SKM-1 treated with dmso at 0.1 percent for 144 hours (cell line): ENCODE measurements at regions not wholly inside any gene's neighbourhood (a gene's known extent, or its start where the extent isn't known, plus 50 kb on each side); places are given as distances from the start of the nearest gene placed in this dataset.
"Not testable (repeated sequence)": the region's sequence is repeated elsewhere in the genome, so short reads cannot be mapped to it uniquely, and the experiment has no call there.

Experiments used
- DNase-seq: peaks from one replicate; lab custom pipeline; 2025; ENCODE audit not compliant: unreplicated experiment; lab: John Stamatoyannopoulos, UW

DNA sequence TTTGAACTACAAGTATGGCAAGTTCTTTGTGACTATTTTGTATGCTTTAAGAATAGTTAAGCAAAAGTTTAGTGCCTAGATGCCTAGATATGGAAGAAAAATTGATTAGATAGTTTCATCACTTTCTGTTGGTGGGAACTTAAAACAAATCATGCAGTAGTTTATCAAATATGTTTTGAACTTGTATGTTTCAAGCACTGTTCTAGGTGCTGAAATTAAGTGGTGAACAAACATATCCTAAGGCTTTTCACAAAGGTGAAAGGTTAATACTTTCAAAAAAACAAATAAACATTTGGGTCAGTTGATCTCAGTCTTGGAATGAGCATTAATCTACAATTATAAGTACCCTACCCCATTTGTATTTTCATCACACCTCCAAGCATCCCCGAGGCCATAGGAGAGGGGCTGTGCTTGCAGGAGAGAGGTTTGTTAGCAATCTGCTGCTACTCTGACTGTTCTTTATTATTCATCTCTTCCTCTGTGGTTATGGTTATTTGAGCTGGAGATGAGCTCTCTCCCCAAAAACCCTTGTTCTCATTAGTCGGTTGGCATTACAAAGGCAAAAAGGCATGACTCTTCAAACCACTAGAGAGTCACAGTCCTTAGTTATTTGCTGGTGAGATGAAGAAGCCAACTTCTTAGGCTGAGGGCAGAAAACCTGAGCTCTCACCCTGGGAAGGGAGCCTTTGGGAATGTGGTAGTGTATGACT lies 103.9 kb upstream of the FHL2 start:
- no peak for DNase-seq

DNA sequence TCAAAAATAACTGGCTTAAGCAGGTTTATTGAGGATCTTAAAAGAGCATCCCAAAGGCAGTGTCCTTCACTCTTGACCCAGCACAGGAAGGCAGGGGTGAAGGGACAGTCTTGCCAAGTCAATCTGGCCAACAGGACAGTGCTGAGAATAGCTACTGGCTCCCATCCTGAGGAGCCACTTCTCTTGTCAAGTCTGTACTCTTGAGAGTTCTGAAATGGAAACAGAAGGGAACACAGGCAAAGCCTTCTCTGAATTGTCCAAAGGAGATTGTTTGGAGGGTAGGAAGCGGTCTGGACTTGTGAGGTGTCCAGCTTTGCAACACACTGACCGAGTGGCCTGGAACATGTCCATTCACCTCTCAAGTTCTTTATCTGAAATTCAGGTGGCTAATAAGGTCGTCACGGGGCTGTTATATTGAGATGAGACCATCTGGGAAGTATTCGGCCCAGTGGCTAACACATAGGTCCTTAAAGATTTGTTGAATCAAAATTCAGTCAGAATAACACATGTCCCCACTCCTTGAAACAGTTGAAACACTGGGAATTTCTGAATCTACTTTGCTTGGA lies 99.5 kb upstream of the FHL2 start:
- DNase-seq, result no peak

DNA sequence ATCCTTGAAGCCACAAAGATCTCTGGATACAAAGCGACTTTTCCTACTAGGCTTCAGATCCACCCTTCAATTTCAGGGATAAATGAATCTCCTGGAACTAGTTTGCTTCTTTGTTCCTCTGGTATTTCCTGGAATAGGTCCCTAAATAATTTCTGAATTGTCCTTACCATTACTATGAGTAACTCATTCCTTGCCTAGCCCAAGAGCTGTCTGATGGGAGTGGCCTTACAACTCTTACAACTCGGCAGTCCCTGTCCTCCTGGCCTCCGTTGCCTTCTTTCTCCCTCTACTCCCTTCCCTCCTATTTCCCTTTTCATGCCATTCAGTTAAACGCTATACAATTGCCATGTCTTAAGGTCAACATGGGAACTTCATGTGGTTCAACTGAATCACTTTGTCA lies 98.2 kb upstream of the FHL2 start:
- DNase-seq, result no peak

DNA sequence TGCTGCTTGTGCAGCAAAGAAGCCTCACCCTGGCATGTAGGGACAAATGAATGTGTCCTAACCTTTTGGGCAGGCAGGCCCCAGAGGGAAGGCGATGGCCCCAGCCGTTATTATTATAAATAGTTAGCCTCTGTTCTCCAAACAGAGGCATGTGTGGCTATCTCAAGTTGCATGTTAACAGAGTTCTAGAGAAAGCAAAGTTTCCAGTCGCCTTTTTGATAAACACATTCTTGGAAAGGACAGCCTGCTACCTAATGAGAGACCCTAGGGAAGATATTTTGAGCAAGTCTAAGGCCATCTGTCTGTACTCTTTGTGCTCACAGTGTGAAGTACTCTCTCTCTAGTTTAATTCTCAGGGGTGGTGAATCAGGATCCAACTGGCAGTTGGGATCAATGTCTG lies 97.4 kb upstream of the FHL2 start:
- no peak for DNase-seq

DNA sequence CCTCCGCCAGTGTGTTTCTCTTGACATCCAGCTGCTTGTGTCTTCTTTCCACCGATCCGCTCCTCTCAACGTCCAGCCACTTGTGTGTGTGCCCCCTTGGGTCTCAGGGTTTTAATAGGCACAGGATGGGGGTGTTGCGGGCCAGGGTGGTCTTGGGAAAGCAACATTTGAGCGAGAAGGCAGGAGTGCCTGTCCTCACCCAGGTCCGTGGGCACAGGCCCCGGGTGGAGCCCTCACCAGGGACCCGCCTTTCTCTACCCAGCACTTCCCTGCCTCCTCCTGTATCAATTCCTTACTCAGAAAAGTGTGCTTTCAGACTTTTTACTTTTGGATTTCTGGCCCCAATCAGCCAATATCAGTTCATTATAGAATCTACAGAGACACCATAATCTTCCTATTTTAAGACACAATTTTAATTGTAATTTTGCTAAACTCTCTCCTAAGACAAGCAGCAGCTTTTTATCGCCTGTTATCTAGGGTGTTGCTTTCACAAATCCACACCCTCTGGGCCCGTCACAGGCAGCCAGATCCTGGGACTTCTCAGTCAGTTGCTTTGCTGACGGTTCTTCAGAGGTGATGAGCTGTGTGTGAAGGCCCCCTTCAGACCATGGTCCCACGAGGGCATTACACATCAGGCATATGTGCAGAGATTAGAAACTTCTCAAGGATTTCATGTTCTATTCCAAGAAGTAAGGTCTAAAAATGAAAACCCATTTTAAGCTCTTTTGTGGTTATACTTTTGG lies 96.0 kb upstream of the FHL2 start:
- no peak for DNase-seq

DNA sequence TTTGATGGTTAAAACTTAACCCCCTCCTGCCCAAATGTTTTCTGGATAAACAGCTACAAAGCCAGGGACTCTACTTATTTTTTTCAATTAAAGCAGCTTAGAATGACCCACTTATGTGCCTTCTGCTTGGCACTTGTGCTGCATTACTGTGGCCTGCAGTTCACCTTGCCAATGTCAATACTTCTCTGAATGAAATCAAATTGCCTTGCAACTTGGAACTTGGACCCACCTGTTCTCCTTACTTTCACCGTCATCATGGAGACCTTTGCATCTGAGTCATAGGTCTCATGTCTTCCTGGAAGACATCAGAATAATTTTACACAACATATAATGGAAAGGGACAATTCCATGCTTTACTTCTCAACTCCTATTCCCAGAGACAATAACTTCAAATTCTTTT lies 92.1 kb upstream of the FHL2 start:
- no peak for DNase-seq

DNA sequence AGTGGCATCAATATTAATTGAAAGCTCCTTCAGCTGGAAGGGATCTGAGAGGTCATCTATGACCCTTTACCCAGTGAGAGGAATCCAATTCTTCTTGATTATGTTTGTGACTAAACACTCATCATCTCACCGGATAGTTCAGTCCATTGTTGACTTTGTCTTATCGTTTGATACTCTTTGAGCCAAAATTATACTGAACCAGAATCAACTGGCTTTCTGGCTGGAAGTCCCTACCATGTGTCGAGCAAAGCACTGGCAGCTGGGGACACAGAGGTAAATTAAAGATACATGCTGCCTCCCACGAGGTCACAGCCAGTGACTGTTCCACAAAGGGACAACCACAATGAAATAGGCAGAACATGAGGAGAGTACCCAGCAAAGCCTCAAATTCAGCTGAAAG lies 91.4 kb upstream of the FHL2 start:
- DNase-seq, result no peak

DNA sequence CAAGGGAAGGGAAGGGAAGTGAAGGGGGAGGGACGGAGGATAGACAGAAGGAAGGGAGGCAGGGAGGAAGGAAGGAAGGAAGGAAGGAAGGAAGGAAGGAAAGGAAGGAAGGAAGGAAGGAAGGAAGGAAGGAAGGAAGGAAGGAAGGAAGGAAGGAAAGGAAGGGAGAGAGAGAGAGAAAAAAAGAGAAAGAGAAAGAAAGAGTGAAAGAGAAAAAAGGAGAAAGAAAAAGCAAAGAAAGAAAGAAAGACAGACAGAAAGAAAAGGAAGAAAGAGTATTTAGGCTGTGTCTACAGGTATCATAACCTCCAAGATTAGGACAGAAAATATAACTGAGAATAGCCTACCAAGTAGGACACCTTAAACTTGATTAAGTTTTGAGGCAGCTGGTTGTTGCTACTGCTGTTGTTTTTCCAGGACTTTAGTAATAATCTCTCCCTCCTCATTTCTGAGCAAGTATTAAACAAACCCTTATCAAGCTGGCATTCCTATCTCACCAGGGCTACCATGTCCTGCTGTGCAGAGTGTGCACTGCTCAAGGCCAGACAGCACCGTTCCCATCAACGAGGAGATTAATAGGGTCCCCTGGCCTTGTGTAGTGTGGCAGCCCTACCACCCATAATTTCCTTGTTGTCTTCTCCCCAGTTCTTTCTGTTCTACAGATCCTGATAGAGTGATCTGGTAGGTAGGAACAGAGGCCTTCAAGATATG lies 90.5 kb upstream of the FHL2 start:
- no peak for DNase-seq

DNA sequence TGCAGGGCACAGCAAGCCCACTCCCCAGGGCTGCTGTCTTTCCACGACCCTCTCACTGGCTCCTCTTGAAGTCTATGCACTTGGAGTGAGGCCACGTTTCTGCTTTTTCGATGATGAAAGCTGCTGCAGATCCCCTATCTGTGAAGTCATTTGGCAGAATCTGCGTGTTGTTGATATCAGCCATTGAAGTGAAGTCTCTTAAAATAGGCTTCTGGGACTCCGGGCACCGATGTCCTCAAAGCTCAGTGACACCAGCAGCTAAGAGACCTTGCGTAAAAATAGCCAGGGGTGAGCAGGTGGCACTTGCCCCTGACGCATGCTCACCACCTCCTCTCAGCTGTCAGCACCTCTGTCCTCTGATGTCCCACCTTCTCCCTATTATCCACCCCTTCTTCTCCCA lies 89.4 kb upstream of the FHL2 start:
- no peak for DNase-seq

DNA sequence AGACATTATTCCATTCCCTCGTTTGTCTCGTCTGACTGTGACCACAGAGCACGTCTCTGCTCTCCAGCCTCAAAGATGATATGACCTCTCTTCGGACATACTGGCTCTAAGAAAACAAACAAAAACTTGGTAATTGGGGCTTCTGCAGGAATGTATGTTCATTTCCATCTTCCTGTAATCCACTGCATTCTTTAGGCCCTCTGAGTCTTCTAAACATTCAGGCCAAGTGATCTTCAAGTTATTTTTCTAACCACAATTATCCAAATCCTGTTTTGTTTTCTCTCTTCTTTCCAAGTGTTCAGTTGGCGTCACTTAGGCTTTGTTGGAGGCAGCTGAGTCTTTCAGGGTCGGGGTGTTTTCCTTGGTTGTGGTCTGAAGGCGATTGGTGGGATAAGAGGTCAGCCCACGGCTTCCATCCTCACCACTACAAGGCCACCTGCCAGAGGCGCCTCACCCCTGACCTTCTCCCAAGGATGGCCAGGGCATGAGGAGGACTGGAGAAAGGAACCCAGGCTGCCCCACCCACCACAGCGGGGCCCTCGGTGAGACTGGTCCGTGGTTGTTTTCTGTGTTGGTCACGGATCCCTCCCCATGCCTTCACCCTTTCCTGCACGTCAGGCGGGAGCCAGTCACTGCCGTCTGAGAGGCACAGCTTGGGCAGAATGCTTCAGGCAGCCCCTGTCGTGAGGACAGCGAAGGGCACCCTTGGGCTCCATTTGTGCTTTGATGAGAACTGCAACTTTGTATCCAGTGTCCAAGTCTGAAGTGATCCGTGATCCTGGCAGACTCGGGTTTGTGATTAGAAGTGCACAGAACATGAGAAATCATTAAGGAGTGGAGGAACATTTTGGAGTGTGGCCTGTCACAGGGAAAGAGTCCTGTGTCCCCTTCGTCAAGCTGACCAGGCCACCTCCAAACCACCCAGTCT lies 88.6 kb upstream of the FHL2 start:
- DNase-seq, result no peak

DNA sequence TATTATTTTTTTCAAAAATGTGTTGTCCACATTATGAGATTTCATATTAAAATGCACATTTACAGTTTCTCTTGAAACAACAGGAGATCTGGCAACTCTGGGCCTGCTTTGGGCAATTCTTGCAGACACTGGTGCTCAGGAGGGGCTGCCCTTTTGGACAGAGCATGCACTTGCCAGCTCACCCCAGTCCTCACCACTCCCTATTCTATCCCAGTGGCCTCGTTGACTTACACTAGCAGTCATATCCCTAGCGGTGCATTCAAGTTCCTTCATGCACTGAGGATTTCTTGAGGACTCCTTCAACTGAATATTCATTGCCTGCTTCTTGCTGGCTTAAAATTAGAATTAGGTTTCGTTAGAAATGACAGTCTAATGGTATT lies 87.9 kb upstream of the FHL2 start:
- no peak for DNase-seq

DNA sequence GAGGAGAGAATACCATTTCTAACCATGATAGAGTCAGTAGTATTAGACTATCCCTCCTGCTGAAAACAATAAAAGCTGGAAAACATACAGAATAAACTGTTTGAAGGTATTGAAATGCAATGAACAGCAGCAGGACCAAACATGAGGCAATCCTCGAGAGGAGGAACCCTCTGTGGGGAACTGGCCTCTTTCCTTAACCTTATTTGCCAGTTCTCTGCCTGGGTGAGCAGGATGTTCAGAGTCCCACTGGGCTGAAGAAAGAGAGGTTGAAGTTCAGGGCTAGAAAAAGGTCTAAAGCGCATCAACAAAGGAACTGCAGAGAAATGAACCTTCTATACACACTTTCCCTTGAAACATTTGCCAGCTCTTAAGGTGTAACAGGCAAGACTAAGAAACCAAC lies 79.8 kb upstream of the FHL2 start:
- DNase-seq, result no peak

DNA sequence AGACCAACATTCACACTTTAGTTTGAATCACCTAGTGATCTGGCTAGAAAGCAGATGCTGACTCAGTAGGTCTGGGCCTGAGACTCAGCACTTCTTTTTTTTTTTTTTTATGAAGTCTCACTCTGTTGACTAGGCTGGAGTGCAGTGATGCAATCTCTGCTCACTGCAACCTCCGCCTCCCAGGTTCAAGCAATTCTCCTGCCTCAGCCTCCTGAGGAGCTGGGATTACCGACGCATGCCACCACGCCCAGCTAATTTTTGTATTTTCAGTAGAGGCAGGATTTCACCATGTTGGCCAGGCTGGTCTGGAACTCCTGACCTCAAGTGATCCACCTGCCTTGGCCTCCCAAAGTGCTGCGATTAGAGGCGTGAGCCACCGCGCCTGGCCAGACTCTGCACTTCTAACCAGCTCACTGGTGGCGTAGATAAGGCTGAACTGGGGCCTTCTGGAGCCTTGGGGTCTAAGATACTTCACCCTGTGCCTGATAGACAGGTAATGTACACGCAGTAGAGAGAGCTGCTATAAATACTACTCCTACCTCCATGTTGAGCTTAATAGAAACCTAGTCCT lies 78.3 kb upstream of the FHL2 start:
- DNase-seq, result not testable (repeated sequence)

DNA sequence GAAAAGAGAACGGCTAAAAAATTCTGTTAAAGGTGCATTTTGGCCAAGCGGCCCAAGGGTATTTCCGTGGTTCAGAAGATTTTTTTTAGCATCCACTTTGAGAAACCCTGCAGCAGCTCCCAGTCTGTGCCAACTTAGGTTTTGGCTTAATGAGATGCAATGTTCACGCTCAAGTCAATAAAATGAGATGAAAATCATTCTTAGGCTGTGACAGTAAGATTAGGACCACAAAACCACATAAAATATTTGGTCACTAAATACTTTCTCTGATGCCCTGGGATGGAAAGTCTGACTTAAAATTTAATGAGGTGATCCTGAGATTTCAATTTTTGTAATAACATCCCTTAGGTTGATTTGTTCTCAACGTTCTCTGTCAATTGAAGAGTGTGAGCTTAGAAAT lies 74.2 kb upstream of the FHL2 start:
- DNase-seq, result no peak

DNA sequence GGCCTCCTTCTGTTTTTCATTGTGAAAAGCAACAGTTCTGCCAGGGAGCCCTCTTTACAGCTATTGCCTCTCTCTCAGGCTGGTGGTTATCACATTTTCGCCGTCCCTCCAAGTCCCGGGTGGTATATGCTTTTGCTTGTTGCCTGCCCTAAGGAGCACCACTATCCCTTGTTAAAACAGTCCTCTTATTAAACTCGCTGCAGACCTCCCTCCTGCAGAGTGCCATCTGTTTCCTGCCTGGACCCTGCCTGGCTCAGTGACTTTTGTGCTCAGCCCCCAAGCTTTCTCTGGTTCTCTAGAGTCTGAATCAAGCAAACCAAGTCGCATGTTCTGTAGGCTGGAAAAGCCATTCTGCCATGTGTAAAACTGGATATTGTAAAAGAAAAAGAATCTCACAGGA lies 72.1 kb upstream of the FHL2 start:
- DNase-seq, result no peak

DNA sequence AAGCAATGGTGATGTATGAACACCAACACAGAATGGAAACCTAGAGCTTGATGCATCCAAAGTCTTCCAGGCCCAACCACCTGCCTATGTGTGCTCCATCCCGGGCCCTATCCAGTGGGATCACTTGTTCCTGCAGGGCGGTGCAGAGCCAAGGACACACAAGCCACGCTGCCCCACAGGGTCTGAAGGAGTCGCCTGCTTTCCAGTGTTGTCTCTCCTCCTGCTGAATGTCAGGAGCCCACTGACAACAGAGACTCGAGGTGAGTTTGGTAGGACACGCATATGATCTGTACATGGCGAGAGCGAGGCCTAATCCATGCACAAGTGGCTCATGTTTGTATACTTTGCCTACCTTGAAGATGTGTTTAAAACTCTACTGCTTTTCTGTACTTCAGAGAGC lies 70.9 kb upstream of the FHL2 start:
- no peak for DNase-seq

DNA sequence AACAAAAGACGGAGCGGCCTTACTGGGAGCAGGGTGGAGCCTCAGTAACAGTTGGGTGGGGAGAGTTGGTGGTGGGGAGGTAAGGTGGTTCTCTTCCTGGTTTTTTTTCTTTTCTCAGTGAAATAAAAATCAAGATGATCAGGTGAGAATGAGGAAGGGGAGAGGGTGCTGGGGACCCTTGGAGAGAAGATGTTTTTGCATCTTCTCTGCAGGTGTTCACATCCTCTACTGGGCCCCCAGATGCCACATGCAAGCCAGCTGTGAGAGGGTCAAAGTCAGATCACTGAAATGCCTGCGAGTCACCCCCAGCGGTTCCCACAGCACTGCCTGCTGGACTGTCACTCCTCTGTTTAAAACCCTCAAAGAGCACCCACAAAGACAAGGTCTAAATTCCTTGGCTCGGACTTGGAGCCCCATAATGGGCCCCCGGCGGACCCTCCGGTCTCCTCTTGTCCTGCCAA lies 69.8 kb upstream of the FHL2 start:
- DNase-seq, result no peak

DNA sequence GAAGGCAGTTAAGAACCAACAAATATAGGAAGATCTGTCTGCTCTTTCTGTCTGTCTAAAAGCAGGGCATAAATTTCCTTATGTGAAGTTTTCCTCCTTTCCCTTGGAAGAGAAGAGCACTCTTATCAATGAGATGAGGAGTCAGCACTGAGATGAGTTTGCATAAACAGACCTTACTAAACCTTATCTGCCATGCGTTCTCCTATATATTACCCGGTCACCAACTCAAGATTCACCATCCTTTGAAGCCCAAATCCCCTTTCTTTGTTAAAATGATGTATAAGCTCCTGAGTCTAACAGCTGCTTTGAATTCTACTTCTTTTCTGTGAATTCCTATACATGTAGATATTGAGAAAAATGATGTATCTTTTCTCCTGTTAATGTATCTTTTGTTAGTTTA lies 65.5 kb upstream of the FHL2 start:
- no peak for DNase-seq

DNA sequence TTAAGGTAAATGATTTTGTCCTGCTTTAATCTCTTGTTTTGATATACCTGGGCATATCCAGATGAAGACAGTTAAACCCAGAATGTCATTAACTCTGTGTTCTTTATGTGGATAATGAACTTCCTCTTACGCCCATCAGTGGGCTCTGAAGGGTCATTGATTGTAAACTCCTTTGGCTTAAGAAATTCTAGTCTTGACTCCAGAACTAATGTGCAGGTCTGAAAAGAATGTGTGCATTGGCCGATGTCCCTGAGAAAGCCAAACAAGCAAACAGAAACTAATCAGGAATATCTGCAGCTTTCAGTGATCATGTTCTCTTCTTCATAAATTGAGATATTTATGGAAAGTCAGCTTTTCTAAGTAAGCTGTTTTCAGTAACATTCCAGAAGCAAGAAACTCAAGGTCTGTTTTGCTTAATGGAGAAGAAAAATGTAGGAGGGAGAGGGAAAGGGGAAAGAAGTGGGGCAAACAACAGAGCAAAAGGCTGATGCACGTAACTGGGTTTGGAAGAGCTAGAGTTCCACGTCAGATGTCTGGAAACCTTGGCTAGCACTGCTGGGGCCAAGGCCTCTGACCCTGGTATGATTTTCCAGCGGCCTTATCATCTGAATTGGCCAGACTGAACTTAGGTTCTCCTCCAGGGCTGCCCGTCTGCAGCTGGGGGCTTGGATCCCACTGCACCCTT lies 61.3 kb upstream of the FHL2 start:
- no peak for DNase-seq

DNA sequence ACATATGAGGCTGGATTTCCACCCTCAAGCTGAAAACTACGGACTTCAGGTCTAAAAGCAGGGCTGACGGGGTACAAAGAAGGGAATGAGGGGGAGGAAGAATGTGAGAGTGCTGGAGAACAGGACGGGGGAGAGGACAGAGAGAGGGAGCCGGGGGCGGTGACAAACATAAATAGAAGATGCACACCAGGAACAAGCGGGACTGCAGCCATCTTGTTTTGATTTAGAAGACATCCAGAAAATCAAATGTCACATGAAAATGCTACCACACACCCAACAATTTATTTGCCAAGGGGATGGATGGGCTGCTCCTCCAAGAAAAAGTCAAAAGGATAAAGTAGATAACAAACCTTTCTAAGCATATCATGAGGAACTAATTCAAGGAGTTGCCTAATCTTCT lies 59.2 kb upstream of the FHL2 start:
- no peak for DNase-seq
